ENCODE measurements at regions not wholly inside any gene's neighbourhood (a gene's known extent, or its start where the extent isn't known, plus 50 kb on each side); places are given as distances from the start of the nearest gene placed in this dataset.

- TF ChIP-seq, protein P1, sequence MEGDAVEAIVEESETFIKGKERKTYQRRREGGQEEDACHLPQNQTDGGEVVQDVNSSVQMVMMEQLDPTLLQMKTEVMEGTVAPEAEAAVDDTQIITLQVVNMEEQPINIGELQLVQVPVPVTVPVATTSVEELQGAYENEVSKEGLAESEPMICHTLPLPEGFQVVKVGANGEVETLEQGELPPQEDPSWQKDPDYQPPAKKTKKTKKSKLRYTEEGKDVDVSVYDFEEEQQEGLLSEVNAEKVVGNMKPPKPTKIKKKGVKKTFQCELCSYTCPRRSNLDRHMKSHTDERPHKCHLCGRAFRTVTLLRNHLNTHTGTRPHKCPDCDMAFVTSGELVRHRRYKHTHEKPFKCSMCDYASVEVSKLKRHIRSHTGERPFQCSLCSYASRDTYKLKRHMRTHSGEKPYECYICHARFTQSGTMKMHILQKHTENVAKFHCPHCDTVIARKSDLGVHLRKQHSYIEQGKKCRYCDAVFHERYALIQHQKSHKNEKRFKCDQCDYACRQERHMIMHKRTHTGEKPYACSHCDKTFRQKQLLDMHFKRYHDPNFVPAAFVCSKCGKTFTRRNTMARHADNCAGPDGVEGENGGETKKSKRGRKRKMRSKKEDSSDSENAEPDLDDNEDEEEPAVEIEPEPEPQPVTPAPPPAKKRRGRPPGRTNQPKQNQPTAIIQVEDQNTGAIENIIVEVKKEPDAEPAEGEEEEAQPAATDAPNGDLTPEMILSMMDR (IDR thresholded peaks at IDR 0.05): no peak
- TF ChIP-seq POLR2A (IDR thresholded peaks at IDR 0.05): no peak
These were observed 73.8 kb downstream of the IRX2 start for GRCh38 chr5:2677689-2678088.
